Neural crest cell (in vitro differentiated cells): ENCODE measurements at regions not wholly inside any gene's neighbourhood (a gene's known extent, or its start where the extent isn't known, plus 50 kb on each side); places are given as distances from the start of the nearest gene placed in this dataset.

Experiments used
- DNase-seq: peaks from one replicate; pipeline ENCODE4 v3.0.0; 2021; ENCODE audit warnings: low read depth, mixed read lengths, low spot score
- H3K27ac Mint-ChIP-seq: one replicate; pipeline ENCODE4 v1.8.0; 2021; ENCODE audit warnings: mild to moderate bottlenecking, mixed read lengths; ENCODE audit not compliant: unreplicated experiment
- H3K27me3 Mint-ChIP-seq: 2 replicates; pipeline ENCODE4 v1.8.0; 2021; ENCODE audit warnings: low read depth, mild to moderate bottlenecking, mixed read lengths
- H3K36me3 Mint-ChIP-seq: 2 replicates; pipeline ENCODE4 v1.8.0; 2021; ENCODE audit warnings: low read depth, mild to moderate bottlenecking, mixed read lengths
- H3K4me1 Mint-ChIP-seq: 2 replicates; pipeline ENCODE4 v1.8.0; 2021; ENCODE audit warnings: mixed read lengths
- H3K4me3 Mint-ChIP-seq: one replicate; pipeline ENCODE4 v1.8.0; 2021; ENCODE audit warnings: mild to moderate bottlenecking, mixed read lengths
- H3K9me3 Mint-ChIP-seq: 2 replicates; pipeline ENCODE4 v1.8.0; 2021; ENCODE audit warnings: mixed read lengths
- CTCF ChIP-seq: fragments of 200-600 bp; sonication (generic); conservative IDR thresholded peaks from 2 replicates; pipeline ENCODE4 v1.5.0; 2021; ENCODE audit warnings: antibody characterized with exemption, mild to moderate bottlenecking

DNA sequence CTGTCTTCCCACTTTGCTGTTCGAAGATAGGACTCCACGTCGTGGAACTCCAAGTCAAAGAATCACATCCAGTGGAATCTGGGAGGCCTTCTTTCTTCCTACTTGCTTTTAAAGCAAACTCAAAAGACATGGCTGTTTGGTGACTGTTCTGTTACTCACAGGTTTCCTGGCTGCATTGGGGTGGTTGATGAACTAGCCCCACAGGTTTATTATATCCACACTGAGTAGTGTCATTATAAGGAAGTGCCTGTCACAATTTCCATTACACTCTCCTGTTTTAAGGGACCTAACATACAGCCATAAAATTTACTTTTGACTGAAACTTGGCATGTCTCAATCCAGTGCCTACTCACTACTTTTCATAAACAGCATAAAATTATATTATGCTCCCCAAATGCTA lies 287.3 kb upstream of the SP4 start:
- H3K27ac Mint-ChIP-seq, result no peak overlapping the region
- H3K4me1 Mint-ChIP-seq, result peaks cover 3% of the 10 kb centered on the region
- no peak overlapping the region for H3K4me3 Mint-ChIP-seq
- H3K9me3 Mint-ChIP-seq, result peaks cover 5% of the 10 kb centered on the region
- H3K27me3 Mint-ChIP-seq, result no peaks in the 10 kb centered on the region
- no peak for DNase-seq
- no peak for TF ChIP-seq CTCF
- no peaks in the 10 kb centered on the region for H3K36me3 Mint-ChIP-seq

DNA sequence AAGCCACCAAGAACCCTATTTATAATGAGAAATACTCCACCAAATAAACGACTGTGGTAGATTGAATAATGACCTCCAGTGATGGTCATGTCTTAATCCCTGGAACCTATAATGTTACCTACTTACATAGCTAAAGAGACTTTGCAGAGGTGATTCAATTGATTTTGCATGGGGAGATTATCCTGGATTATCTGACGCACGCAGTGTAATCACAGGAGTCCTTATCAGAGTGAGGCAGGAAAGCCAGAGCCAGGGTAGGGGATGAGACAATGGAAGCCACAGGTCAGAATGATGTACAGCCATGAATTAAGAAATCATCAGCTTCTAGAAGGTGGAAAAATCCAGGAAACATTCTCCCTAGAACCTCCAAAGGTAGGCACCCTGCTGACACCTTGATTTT lies 286.4 kb upstream of the SP4 start:
- no peak for TF ChIP-seq CTCF
- peaks cover 3% of the 10 kb centered on the region for H3K4me1 Mint-ChIP-seq
- H3K27me3 Mint-ChIP-seq, result no peaks in the 10 kb centered on the region
- H3K36me3 Mint-ChIP-seq, result no peaks in the 10 kb centered on the region
- no peaks in the 10 kb centered on the region for H3K9me3 Mint-ChIP-seq
- no peak overlapping the region for H3K27ac Mint-ChIP-seq
- no peak overlapping the region for H3K4me3 Mint-ChIP-seq
- no peak for DNase-seq

GRCh38 chr7:21142081-21142480 lies 285.8 kb upstream of the SP4 start:
- Mint-ChIP-seq H3K36me3 (no peaks in the 10 kb centered on the region), H3K4me3 (no peak overlapping the region), H3K4me1 (peaks cover 3% of the 10 kb centered on the region), H3K9me3 (no peaks in the 10 kb centered on the region), H3K27ac (no peak overlapping the region), H3K27me3 (no peaks in the 10 kb centered on the region)
- no peak for TF ChIP-seq CTCF
- no peak for DNase-seq

- Mint-ChIP-seq H3K36me3 (no peaks in the 10 kb centered on the region), H3K4me3 (no peak overlapping the region), H3K27ac (no peak overlapping the region), H3K9me3 (no peaks in the 10 kb centered on the region), H3K27me3 (no peaks in the 10 kb centered on the region), H3K4me1 (peaks cover 3% of the 10 kb centered on the region)
- no peak for TF ChIP-seq CTCF
- no peak for DNase-seq
Observed at GRCh38 chr7:21146642-21147423, 281.1 kb upstream of the SP4 start.

DNA sequence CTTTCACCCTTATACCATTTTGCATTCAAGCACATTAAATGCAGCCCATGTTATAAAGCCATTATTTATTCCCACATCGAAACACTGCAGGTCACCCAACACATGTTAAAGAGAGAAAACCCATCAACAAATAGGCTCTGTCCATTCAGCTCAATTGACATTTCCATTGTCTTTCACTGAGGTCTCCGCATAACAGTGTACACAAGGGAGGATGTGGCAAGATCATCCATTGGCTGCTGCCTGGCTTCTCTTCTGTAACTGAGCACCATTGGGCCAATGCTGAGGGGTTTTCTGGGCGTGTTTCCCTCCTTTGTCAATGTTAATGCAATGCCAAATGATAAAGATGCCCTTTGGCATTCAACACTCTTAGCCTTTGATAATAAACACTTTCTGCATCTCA lies 278.1 kb upstream of the SP4 start:
- DNase-seq, result no peak
- Mint-ChIP-seq H3K9me3 (no peaks in the 10 kb centered on the region), H3K36me3 (no peaks in the 10 kb centered on the region), H3K27ac (no peak overlapping the region), H3K27me3 (no peaks in the 10 kb centered on the region), H3K4me3 (no peak overlapping the region), H3K4me1 (peaks cover 3% of the 10 kb centered on the region)
- TF ChIP-seq CTCF, result no peak
